ENCODE measurements at regions not wholly inside any gene's neighbourhood (a gene's known extent, or its start where the extent isn't known, plus 50 kb on each side); places are given as distances from the start of the nearest gene placed in this dataset.

GRCh38 chr10:71912431-71912830, 51.8 kb upstream of the CHST3 start:
- DNase-seq, result peak; percentile 26

- peak; percentile 84 for DNase-seq
Observed at GRCh38 chr10:71911296-71911953, 52.8 kb upstream of the CHST3 start.

- no peak for DNase-seq
Observed at GRCh38 chr10:71909399-71910083, 54.7 kb upstream of the CHST3 start.

- DNase-seq, result no peak
Observed at GRCh38 chr10:71908998-71909397, 55.2 kb upstream of the CHST3 start.

- DNase-seq, result no peak
Observed at GRCh38 chr10:71905164-71905563, 54.1 kb upstream of the PSAP start.

GRCh38 chr10:71903636-71904250, 52.7 kb upstream of the PSAP start:
- peak; percentile 61 for DNase-seq

GRCh38 chr10:71902351-71902750, 51.3 kb upstream of the PSAP start:
- no peak for DNase-seq
